Prostate gland (tissue), 2 donors: ENCODE measurements at regions not wholly inside any gene's neighbourhood (a gene's known extent, or its start where the extent isn't known, plus 50 kb on each side); places are given as distances from the start of the nearest gene placed in this dataset.

Experiments
- DNase-seq: peaks from one replicate; pipeline ENCODE4 v3.0.0-alpha.2; 2019; ENCODE audit warnings: low spot score
- H3K27ac ChIP-seq, 2 donors: fragments of 200-600 bp; sonication (generic); 2 replicates each; pipeline ENCODE4 v1.5.1; 2017 to 2019
- H3K27me3 ChIP-seq: fragments of 200-600 bp; sonication (generic); replicated peaks from 2 replicates; pipeline ENCODE4 v1.5.1; 2019; ENCODE audit not compliant: insufficient read depth
- H3K36me3 ChIP-seq, 2 donors: fragments of 200-600 bp; sonication (generic); 1 replicate in 1 of 2; 2 replicates in 1 of 2; pipeline versions ENCODE4 v1.5.1 to v1.8.1; 2017 to 2019
- H3K4me1 ChIP-seq: fragments of 200-600 bp; sonication (generic); replicated peaks from 2 replicates; pipeline ENCODE4 v1.5.1; 2019
- H3K4me3 ChIP-seq, 2 donors: fragments of 200-600 bp; sonication (generic); 2 replicates each; pipeline ENCODE4 v1.5.1; 2017 to 2019
- H3K9me3 ChIP-seq: fragments of 200-600 bp; sonication (generic); 2 replicates; pipeline ENCODE4 v1.5.1; 2017
- POLR2A ChIP-seq: fragments of 450-650 bp; IDR thresholded peaks from one replicate; pipeline ENCODE4 v1.6.1; 2016; ENCODE audit warnings: antibody characterized with exemption, mild to moderate bottlenecking
- POLR2AphosphoS5 ChIP-seq: sonication (generic); formaldehyde crosslinking; IDR thresholded peaks from one replicate; pipeline ENCODE4 v1.6.1; 2017; ENCODE audit warnings: antibody characterized with exemption
- WGBS: methylation state at CpG from one replicate; pipeline ENCODE4 v1.1.5; 2018; 5-methylcytosine and 5-hydroxymethylcytosine counted together
- intact Hi-C: fragments of 100-400 bp; cut with DNase I; formaldehyde crosslinking; loops from one replicate; pipeline ENCODE4 v1.14.2; 2022
- TF ChIP-seq, protein P1 (sequence below), 4 experiments: fragments of 200-600 bp in 2 of 4; fragments of 450-650 bp in 2 of 4; sonication (generic) in 2 of 4; IDR thresholded peaks; 1 replicate in 3 of 4; 2 replicates in 1 of 4; pipeline ENCODE4 v1.5.1; 2016 to 2019; ENCODE audit warnings: antibody characterized with exemption in 4 of 4, mild to moderate bottlenecking in 2 of 4, moderate library complexity in 2 of 4

GRCh38 chrX:568311-568710 lies 62.3 kb upstream of the SHOX start:
- 88% methylated on average over 1 of the region's 1 CpG for WGBS
- H3K36me3 ChIP-seq, result no peaks in the 10 kb centered on the region
- no peak overlapping the region for H3K27ac ChIP-seq
- TF ChIP-seq POLR2AphosphoS5 (no peak), POLR2A (no peak)
- TF ChIP-seq, protein P1, sequence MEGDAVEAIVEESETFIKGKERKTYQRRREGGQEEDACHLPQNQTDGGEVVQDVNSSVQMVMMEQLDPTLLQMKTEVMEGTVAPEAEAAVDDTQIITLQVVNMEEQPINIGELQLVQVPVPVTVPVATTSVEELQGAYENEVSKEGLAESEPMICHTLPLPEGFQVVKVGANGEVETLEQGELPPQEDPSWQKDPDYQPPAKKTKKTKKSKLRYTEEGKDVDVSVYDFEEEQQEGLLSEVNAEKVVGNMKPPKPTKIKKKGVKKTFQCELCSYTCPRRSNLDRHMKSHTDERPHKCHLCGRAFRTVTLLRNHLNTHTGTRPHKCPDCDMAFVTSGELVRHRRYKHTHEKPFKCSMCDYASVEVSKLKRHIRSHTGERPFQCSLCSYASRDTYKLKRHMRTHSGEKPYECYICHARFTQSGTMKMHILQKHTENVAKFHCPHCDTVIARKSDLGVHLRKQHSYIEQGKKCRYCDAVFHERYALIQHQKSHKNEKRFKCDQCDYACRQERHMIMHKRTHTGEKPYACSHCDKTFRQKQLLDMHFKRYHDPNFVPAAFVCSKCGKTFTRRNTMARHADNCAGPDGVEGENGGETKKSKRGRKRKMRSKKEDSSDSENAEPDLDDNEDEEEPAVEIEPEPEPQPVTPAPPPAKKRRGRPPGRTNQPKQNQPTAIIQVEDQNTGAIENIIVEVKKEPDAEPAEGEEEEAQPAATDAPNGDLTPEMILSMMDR (IDR thresholded peaks at IDR 0.05), result no peak
- H3K4me1 ChIP-seq, result no peaks in the 10 kb centered on the region
- H3K27me3 ChIP-seq, result no peaks in the 10 kb centered on the region
- DNase-seq, result no peak
- H3K4me3 ChIP-seq, result no peak overlapping the region
- no peaks in the 10 kb centered on the region for H3K9me3 ChIP-seq
- intact Hi-C loops, result no loop called here

DNA sequence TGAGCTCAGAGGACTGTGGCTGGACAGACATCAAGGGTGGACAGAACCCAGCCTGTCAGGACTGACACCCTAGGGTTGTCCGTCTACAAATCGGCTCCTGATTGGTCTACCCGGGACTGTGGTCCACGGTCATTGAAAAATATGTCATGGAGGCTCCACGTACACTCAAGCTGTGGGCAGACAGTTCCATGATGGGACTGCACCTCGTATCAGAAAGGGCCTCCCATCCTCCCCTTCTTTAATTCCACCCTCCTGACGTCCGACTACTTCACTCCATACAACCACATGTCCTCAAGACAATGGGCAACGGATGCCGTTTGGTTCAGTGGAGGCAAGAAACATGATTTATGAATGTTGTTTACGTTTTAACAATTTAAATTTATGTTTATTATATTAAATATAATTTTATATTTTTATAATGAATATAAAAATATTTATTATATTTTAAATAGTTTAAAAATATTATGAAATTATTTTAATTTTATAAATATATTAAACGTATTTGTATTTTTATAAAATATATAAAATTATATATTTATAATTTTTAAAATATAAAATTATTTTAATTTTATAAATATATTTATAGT lies 58.0 kb upstream of the SHOX start:
- WGBS, result 83% methylated on average over 12 of the region's 12 CpGs
- Histone ChIP-seq H3K4me1 (no peaks in the 10 kb centered on the region), H3K27me3 (no peaks in the 10 kb centered on the region), H3K4me3 (no peak overlapping the region), H3K9me3 (no peaks in the 10 kb centered on the region), H3K27ac (no peak overlapping the region), H3K36me3 (no peaks in the 10 kb centered on the region)
- TF ChIP-seq, protein P1 (IDR thresholded peaks at IDR 0.05), result no peak
- TF ChIP-seq POLR2A, result no peak
- TF ChIP-seq POLR2AphosphoS5, result no peak
- intact Hi-C loops, result no loop called here
- DNase-seq, result no peak

GRCh38 chrX:574251-574650 lies 56.3 kb upstream of the SHOX start:
- intact Hi-C loops, result no loop called here
- no peak for TF ChIP-seq POLR2AphosphoS5
- no peak for TF ChIP-seq POLR2A
- TF ChIP-seq, protein P1 (IDR thresholded peaks at IDR 0.05), result no peak
- WGBS, result 82% methylated on average over 14 of the region's 14 CpGs

GRCh38 chrX:574830-575229 lies 55.8 kb upstream of the SHOX start:
- DNase-seq, result no peak
- WGBS, result 71% methylated on average over 6 of the region's 6 CpGs
- intact Hi-C loops, result no loop called here
- no peaks in the 10 kb centered on the region for H3K36me3 ChIP-seq
- no peak overlapping the region for H3K27ac ChIP-seq
- no peaks in the 10 kb centered on the region for H3K9me3 ChIP-seq
- H3K27me3 ChIP-seq, result no peaks in the 10 kb centered on the region
- H3K4me3 ChIP-seq, result no peak overlapping the region
- H3K4me1 ChIP-seq, result no peaks in the 10 kb centered on the region
- no peak for TF ChIP-seq POLR2A
- TF ChIP-seq, protein P1 (IDR thresholded peaks at IDR 0.05), result no peak

More at GRCh38 chrX:574251-574650, 56.3 kb upstream of the SHOX start:
- Histone ChIP-seq H3K27me3 (no peaks in the 10 kb centered on the region), H3K4me1 (no peaks in the 10 kb centered on the region), H3K27ac (no peak overlapping the region), H3K9me3 (no peaks in the 10 kb centered on the region), H3K4me3 (no peak overlapping the region), H3K36me3 (no peaks in the 10 kb centered on the region)
- no peak for DNase-seq

- no peaks in the 10 kb centered on the region for H3K27me3 ChIP-seq
- H3K4me3 ChIP-seq, result no peak overlapping the region
- no peak overlapping the region for H3K27ac ChIP-seq
- H3K4me1 ChIP-seq, result no peaks in the 10 kb centered on the region
- TF ChIP-seq POLR2AphosphoS5, result no peak
- TF ChIP-seq, protein P1 (IDR thresholded peaks at IDR 0.05), result no peak
- TF ChIP-seq POLR2A, result no peak
- intact Hi-C loops, result no loop called here
- DNase-seq, result no peak
- H3K36me3 ChIP-seq, result no peaks in the 10 kb centered on the region
- WGBS, result 85% methylated on average over 7 of the region's 7 CpGs
- no peaks in the 10 kb centered on the region for H3K9me3 ChIP-seq
Observed at GRCh38 chrX:576904-577560, 53.6 kb upstream of the SHOX start.
